ENCODE measurements at regions not wholly inside any gene's neighbourhood (a gene's known extent, or its start where the extent isn't known, plus 50 kb on each side); places are given as distances from the start of the nearest gene placed in this dataset.

- H3K36me3 ChIP-seq (ENCODE audit: control insufficient read depth, insufficient read depth, low read length) = no peaks in the 10 kb centered on the region
These were observed 74.2 kb downstream of the CD83 start for GRCh38 chr6:14191761-14192160.

DNA sequence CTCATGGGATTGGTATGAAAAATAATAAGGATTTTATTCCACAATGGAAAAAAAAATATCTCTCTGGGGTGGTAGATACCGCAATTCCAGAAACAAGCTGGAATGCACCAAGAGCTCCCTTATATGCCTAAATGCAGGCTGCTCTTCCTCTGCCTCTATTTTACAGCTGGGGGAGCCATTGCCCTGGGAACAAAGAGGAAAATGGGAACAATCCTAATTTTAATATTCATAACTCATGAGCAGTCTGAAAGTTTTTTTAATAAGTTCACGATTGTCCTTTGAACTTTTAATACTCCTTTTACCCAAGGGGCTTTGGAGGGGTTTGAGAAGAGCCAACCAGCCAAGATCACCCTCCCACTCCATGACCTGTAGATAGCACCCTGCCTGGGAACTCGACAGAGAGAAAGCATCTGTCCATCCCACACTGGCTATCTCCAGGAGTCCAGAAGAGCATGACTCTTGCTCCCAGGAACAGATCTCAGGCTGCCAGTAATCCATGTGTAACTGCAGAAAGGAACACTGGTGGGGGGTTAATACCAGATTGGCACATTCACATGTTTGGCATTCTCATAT lies 74.7 kb downstream of the CD83 start:
- no peaks in the 10 kb centered on the region for H3K9me3 ChIP-seq (ENCODE audit: control insufficient read depth, insufficient read depth, low read depth, low read length)
- H3K36me3 ChIP-seq (ENCODE audit: control insufficient read depth, insufficient read depth, low read length) = no peaks in the 10 kb centered on the region
- peaks cover 16% of the 10 kb centered on the region for H3K27me3 ChIP-seq (ENCODE audit: control insufficient read depth, insufficient read depth, low read length)
- in situ Hi-C loops (cut with HindIII; ENCODE audit: low pct_unique_long_range_greater_than_20kb, low sequenced_read_pairs) (no loop called here), intact Hi-C loops (cut with micrococcal nuclease; ENCODE audit: unreplicated experiment) (no loop called here)
- no peak for ATAC-seq
- no peaks in the 10 kb centered on the region for H3K4me1 ChIP-seq (ENCODE audit: control insufficient read depth, insufficient read depth, low read length)
- POLR2A ChIA-PET = no interaction called here
- no peak overlapping the region for H3K27ac ChIP-seq (ENCODE audit: low read length)
- TF ChIP-seq, protein P1, sequence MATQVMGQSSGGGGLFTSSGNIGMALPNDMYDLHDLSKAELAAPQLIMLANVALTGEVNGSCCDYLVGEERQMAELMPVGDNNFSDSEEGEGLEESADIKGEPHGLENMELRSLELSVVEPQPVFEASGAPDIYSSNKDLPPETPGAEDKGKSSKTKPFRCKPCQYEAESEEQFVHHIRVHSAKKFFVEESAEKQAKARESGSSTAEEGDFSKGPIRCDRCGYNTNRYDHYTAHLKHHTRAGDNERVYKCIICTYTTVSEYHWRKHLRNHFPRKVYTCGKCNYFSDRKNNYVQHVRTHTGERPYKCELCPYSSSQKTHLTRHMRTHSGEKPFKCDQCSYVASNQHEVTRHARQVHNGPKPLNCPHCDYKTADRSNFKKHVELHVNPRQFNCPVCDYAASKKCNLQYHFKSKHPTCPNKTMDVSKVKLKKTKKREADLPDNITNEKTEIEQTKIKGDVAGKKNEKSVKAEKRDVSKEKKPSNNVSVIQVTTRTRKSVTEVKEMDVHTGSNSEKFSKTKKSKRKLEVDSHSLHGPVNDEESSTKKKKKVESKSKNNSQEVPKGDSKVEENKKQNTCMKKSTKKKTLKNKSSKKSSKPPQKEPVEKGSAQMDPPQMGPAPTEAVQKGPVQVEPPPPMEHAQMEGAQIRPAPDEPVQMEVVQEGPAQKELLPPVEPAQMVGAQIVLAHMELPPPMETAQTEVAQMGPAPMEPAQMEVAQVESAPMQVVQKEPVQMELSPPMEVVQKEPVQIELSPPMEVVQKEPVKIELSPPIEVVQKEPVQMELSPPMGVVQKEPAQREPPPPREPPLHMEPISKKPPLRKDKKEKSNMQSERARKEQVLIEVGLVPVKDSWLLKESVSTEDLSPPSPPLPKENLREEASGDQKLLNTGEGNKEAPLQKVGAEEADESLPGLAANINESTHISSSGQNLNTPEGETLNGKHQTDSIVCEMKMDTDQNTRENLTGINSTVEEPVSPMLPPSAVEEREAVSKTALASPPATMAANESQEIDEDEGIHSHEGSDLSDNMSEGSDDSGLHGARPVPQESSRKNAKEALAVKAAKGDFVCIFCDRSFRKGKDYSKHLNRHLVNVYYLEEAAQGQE (IDR thresholded peaks at IDR 0.05; ENCODE audit: insufficient read depth in 1 of 2, low read depth in 2 of 2, low read length in 1 of 2) = no peak
- TF ChIP-seq SIN3A (IDR thresholded peaks at IDR 0.05; ENCODE audit: borderline replicate concordance, insufficient read depth, low read depth, low read length) = no peak
- TF ChIP-seq TCF7L2 (IDR thresholded peaks at IDR 0.05; ENCODE audit: low read depth, low read length) = no peak
- no peak for TF ChIP-seq POLR2AphosphoS5 (IDR thresholded peaks at IDR 0.05; ENCODE audit: low read depth, low read length)
- TF ChIP-seq, protein P2, sequence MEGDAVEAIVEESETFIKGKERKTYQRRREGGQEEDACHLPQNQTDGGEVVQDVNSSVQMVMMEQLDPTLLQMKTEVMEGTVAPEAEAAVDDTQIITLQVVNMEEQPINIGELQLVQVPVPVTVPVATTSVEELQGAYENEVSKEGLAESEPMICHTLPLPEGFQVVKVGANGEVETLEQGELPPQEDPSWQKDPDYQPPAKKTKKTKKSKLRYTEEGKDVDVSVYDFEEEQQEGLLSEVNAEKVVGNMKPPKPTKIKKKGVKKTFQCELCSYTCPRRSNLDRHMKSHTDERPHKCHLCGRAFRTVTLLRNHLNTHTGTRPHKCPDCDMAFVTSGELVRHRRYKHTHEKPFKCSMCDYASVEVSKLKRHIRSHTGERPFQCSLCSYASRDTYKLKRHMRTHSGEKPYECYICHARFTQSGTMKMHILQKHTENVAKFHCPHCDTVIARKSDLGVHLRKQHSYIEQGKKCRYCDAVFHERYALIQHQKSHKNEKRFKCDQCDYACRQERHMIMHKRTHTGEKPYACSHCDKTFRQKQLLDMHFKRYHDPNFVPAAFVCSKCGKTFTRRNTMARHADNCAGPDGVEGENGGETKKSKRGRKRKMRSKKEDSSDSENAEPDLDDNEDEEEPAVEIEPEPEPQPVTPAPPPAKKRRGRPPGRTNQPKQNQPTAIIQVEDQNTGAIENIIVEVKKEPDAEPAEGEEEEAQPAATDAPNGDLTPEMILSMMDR (IDR thresholded peaks at IDR 0.05) = no peak
- CTCF ChIA-PET = no interaction called here
- DNase-seq (ENCODE audit: low read depth, low spot score) = no peak
- no TSS peak for BruUV-seq (replicated peaks)
- no peak overlapping the region for H3K4me3 ChIP-seq (ENCODE audit: low read depth in 2 of 2, low read length in 2 of 2)

More at GRCh38 chr6:14191761-14192160, 74.2 kb downstream of the CD83 start:
- BruUV-seq (replicated peaks) = no TSS peak
- ChIA-PET POLR2A (no interaction called here), CTCF (no interaction called here)
- H3K4me1 ChIP-seq (ENCODE audit: control insufficient read depth, insufficient read depth, low read length) = no peaks in the 10 kb centered on the region
- no peaks in the 10 kb centered on the region for H3K9me3 ChIP-seq (ENCODE audit: control insufficient read depth, insufficient read depth, low read depth, low read length)
- H3K27ac ChIP-seq (ENCODE audit: low read length) = no peak overlapping the region
- intact Hi-C loops (cut with micrococcal nuclease; ENCODE audit: unreplicated experiment) = no loop called here
- peaks cover 16% of the 10 kb centered on the region for H3K27me3 ChIP-seq (ENCODE audit: control insufficient read depth, insufficient read depth, low read length)
- H3K4me3 ChIP-seq (ENCODE audit: low read depth in 2 of 2, low read length in 2 of 2) = no peak overlapping the region
- in situ Hi-C loops (cut with HindIII; ENCODE audit: low pct_unique_long_range_greater_than_20kb, low sequenced_read_pairs) = no loop called here
- no peak for ATAC-seq
- DNase-seq (ENCODE audit: low read depth, low spot score) = no peak
- TF ChIP-seq, protein P2 (IDR thresholded peaks at IDR 0.05) = no peak
- TF ChIP-seq POLR2AphosphoS5 (IDR thresholded peaks at IDR 0.05; ENCODE audit: low read depth, low read length) = no peak
- TF ChIP-seq, protein P1 (IDR thresholded peaks at IDR 0.05; ENCODE audit: insufficient read depth in 1 of 2, low read depth in 2 of 2, low read length in 1 of 2) = no peak
- no peak for TF ChIP-seq TCF7L2 (IDR thresholded peaks at IDR 0.05; ENCODE audit: low read depth, low read length)
- no peak for TF ChIP-seq SIN3A (IDR thresholded peaks at IDR 0.05; ENCODE audit: borderline replicate concordance, insufficient read depth, low read depth, low read length)
